ENCODE measurements at regions not wholly inside any gene's neighbourhood (a gene's known extent, or its start where the extent isn't known, plus 50 kb on each side); places are given as distances from the start of the nearest gene placed in this dataset.

DNA sequence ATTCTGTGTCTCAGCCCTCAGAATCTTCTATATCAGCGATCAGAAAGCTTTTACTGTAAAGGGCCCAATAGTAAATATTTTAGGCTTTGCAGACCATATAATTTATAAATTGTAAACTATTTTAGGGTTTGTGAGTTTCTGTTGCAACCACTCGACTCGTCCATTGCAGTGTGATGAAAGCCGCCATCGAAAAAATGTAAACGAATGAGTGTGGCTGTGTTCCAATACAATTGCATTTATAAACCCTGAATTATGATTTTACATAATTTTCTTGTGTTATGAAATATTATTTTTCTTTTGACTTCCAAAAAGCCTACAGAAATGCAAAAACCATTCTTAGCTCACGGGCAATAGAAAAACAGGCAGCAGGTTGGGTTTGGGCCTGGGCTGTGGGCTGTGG, 62.5 kb upstream of the ADO start:
- Histone ChIP-seq H3K9me2 (ENCODE audit: insufficient read depth) (peaks cover 8% of the 10 kb centered on the region), H2AFZ (peak overlapping the region; percentile 40), H3K36me3 (ENCODE audit: insufficient read depth) (no peaks in the 10 kb centered on the region), H3K4me2 (no peak overlapping the region), H3K79me2 (replicated peaks; ENCODE audit: insufficient read depth) (no peaks in the 10 kb centered on the region), H3K27me3 (ENCODE audit: insufficient read depth) (no peaks in the 10 kb centered on the region), H3K4me3 (no peak overlapping the region), H3F3A (replicated peaks; ENCODE audit: low read depth) (no peaks in the 10 kb centered on the region), H3K4me1 (ENCODE audit: insufficient read depth) (no peaks in the 10 kb centered on the region), H3K27ac (ENCODE audit: low read depth) (no peak overlapping the region), H4K20me1 (replicated peaks; ENCODE audit: insufficient read depth) (no peaks in the 10 kb centered on the region)
- Mint-ChIP-seq H3K27me3 (ENCODE audit: insufficient read depth, low read depth, poor library complexity) (no peaks in the 10 kb centered on the region), H3K4me3 (no peak overlapping the region), H3K36me3 (ENCODE audit: low read depth) (no peaks in the 10 kb centered on the region), H3K27ac (no peak overlapping the region), H3K9me3 (no peaks in the 10 kb centered on the region), H3K4me1 (peaks cover 7% of the 10 kb centered on the region; the same call in 1 of the 3 replicates)
- ATAC-seq: no peak
- TF ChIP-seq, protein P1, sequence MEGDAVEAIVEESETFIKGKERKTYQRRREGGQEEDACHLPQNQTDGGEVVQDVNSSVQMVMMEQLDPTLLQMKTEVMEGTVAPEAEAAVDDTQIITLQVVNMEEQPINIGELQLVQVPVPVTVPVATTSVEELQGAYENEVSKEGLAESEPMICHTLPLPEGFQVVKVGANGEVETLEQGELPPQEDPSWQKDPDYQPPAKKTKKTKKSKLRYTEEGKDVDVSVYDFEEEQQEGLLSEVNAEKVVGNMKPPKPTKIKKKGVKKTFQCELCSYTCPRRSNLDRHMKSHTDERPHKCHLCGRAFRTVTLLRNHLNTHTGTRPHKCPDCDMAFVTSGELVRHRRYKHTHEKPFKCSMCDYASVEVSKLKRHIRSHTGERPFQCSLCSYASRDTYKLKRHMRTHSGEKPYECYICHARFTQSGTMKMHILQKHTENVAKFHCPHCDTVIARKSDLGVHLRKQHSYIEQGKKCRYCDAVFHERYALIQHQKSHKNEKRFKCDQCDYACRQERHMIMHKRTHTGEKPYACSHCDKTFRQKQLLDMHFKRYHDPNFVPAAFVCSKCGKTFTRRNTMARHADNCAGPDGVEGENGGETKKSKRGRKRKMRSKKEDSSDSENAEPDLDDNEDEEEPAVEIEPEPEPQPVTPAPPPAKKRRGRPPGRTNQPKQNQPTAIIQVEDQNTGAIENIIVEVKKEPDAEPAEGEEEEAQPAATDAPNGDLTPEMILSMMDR (conservative IDR thresholded peaks at IDR 0.05; ENCODE audit: low read depth in 2 of 2): no peak
- TF ChIP-seq, protein P2, sequence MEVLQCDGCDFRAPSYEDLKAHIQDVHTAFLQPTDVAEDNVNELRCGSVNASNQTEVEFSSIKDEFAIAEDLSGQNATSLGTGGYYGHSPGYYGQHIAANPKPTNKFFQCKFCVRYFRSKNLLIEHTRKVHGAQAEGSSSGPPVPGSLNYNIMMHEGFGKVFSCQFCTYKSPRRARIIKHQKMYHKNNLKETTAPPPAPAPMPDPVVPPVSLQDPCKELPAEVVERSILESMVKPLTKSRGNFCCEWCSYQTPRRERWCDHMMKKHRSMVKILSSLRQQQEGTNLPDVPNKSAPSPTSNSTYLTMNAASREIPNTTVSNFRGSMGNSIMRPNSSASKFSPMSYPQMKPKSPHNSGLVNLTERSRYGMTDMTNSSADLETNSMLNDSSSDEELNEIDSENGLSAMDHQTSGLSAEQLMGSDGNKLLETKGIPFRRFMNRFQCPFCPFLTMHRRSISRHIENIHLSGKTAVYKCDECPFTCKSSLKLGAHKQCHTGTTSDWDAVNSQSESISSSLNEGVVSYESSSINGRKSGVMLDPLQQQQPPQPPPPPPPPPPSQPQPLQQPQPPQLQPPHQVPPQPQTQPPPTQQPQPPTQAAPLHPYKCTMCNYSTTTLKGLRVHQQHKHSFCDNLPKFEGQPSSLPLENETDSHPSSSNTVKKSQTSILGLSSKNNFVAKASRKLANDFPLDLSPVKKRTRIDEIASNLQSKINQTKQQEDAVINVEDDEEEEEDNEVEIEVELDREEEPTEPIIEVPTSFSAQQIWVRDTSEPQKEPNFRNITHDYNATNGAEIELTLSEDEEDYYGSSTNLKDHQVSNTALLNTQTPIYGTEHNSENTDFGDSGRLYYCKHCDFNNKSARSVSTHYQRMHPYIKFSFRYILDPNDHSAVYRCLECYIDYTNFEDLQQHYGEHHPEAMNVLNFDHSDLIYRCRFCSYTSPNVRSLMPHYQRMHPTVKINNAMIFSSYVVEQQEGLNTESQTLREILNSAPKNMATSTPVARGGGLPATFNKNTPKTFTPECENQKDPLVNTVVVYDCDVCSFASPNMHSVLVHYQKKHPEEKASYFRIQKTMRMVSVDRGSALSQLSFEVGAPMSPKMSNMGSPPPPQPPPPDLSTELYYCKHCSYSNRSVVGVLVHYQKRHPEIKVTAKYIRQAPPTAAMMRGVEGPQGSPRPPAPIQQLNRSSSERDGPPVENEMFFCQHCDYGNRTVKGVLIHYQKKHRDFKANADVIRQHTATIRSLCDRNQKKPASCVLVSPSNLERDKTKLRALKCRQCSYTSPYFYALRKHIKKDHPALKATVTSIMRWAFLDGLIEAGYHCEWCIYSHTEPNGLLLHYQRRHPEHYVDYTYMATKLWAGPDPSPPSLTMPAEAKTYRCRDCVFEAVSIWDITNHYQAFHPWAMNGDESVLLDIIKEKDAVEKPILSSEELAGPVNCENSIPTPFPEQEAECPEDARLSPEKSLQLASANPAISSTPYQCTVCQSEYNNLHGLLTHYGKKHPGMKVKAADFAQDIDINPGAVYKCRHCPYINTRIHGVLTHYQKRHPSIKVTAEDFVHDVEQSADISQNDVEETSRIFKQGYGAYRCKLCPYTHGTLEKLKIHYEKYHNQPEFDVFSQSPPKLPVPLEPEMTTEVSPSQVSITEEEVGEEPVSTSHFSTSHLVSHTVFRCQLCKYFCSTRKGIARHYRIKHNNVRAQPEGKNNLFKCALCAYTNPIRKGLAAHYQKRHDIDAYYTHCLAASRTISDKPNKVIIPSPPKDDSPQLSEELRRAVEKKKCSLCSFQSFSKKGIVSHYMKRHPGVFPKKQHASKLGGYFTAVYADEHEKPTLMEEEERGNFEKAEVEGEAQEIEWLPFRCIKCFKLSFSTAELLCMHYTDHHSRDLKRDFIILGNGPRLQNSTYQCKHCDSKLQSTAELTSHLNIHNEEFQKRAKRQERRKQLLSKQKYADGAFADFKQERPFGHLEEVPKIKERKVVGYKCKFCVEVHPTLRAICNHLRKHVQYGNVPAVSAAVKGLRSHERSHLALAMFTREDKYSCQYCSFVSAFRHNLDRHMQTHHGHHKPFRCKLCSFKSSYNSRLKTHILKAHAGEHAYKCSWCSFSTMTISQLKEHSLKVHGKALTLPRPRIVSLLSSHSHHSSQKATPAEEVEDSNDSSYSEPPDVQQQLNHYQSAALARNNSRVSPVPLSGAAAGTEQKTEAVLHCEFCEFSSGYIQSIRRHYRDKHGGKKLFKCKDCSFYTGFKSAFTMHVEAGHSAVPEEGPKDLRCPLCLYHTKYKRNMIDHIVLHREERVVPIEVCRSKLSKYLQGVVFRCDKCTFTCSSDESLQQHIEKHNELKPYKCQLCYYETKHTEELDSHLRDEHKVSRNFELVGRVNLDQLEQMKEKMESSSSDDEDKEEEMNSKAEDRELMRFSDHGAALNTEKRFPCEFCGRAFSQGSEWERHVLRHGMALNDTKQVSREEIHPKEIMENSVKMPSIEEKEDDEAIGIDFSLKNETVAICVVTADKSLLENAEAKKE (CRISPR knock-in tag; IDR thresholded peaks at IDR 0.05): no peak
- no peak for TF ChIP-seq EZH2 (IDR thresholded peaks at IDR 0.05; ENCODE audit: low read depth, unreplicated experiment)
- DNase-seq (ENCODE audit: low spot score): no peak

GRCh38 chr10:62742536-62743061, 61.9 kb upstream of the ADO start:
- ATAC-seq (no peak), DNase-seq (ENCODE audit: low spot score) (no peak)
- no peaks in the 10 kb centered on the region for H3F3A ChIP-seq (replicated peaks; ENCODE audit: low read depth)
- H3K4me2 ChIP-seq: no peak overlapping the region
- H3K4me1 ChIP-seq (ENCODE audit: insufficient read depth): no peaks in the 10 kb centered on the region
- no peaks in the 10 kb centered on the region for H3K27me3 ChIP-seq (ENCODE audit: insufficient read depth)
- no peaks in the 10 kb centered on the region for H3K79me2 ChIP-seq (replicated peaks; ENCODE audit: insufficient read depth)
- no peaks in the 10 kb centered on the region for H4K20me1 ChIP-seq (replicated peaks; ENCODE audit: insufficient read depth)
- no peaks in the 10 kb centered on the region for H3K36me3 ChIP-seq (ENCODE audit: insufficient read depth)
- Mint-ChIP-seq H3K4me1 (peaks cover 7% of the 10 kb centered on the region; the same call in 1 of the 3 replicates), H3K4me3 (no peak overlapping the region), H3K9me3 (no peaks in the 10 kb centered on the region), H3K27ac (no peak overlapping the region), H3K36me3 (ENCODE audit: low read depth) (no peaks in the 10 kb centered on the region), H3K27me3 (ENCODE audit: insufficient read depth, low read depth, poor library complexity) (no peaks in the 10 kb centered on the region)
- peaks cover 8% of the 10 kb centered on the region for H3K9me2 ChIP-seq (ENCODE audit: insufficient read depth)
- H3K4me3 ChIP-seq: no peak overlapping the region
- TF ChIP-seq CREB1 (CRISPR knock-in tag; IDR thresholded peaks at IDR 0.05; ENCODE audit: low read depth) (no peak), JUNB (IDR thresholded peaks at IDR 0.05; ENCODE audit: unreplicated experiment) (no peak), POLR2AphosphoS5 (IDR thresholded peaks at IDR 0.05; ENCODE audit: low read depth) (no peak), ETS1 (IDR thresholded peaks at IDR 0.05) (no peak)
- no peak overlapping the region for H3K27ac ChIP-seq (ENCODE audit: low read depth)
- H2AFZ ChIP-seq: peak overlapping the region; percentile 40
